Panc1 (cell line): ENCODE measurements at regions not wholly inside any gene's neighbourhood (a gene's known extent, or its start where the extent isn't known, plus 50 kb on each side); places are given as distances from the start of the nearest gene placed in this dataset.

Experiments used
- ATAC-seq: fragments of 200-7000 bp; cut with Tn5 transposase; 2 replicates; pipeline ENCODE4 v1.9.1; 2020; ENCODE audit warnings: mild to moderate bottlenecking, moderate library complexity
- BruUV-seq: library from RNA; stranded (reverse); fragments of 400-500 nt; replicated peaks from 2 replicates; lab custom pipeline; 2021; lab: Mats Ljungman, UMichigan
- CTCF ChIA-PET: fragments of 300-600 bp; sonication (Branson Sonifier 250); formaldehyde crosslinking; loops from one replicate; lab custom pipeline; 2022; ENCODE audit warnings: antibody characterized with exemption; lab: Charles Lee
- POLR2A ChIA-PET: fragments of 300-600 bp; sonication (Branson Sonifier 250); formaldehyde crosslinking; loops from one replicate; lab custom pipeline; 2022; ENCODE audit warnings: antibody characterized with exemption; lab: Charles Lee
- DNase-seq: peaks from one replicate; pipeline ENCODE4 v3.0.0-alpha.2; 2010; ENCODE audit warnings: low read depth, low spot score
- H3K27ac ChIP-seq: 2 replicates; pipeline ENCODE4 v1.5.1; 2011; ENCODE audit warnings: mild to moderate bottlenecking, low read length, inconsistent platforms
- H3K27me3 ChIP-seq: fragments of 200-500 bp; sonication (Bioruptor generic); 2 replicates; pipeline ENCODE4 v1.6.0; 2014; ENCODE audit warnings: low read length, inconsistent platforms; ENCODE audit not compliant: control insufficient read depth, insufficient read depth
- H3K36me3 ChIP-seq: fragments of 200-500 bp; sonication (Bioruptor generic); 2 replicates; pipeline ENCODE4 v1.5.1; 2014; ENCODE audit warnings: inconsistent platforms, mild to moderate bottlenecking, low read length, moderate library complexity; ENCODE audit not compliant: control insufficient read depth, insufficient read depth
- H3K4me1 ChIP-seq: 2 replicates; pipeline ENCODE4 v1.5.1; 2011; ENCODE audit warnings: inconsistent platforms, mild to moderate bottlenecking, low read length, moderate library complexity; ENCODE audit not compliant: control insufficient read depth, insufficient read depth
- H3K4me3 ChIP-seq, 2 experiments: 2 replicates each; pipeline ENCODE4 v1.5.1; 2011 to 2012; ENCODE audit warnings: low read depth in 2 of 2, low read length in 2 of 2, mild to moderate bottlenecking in 2 of 2, inconsistent platforms in 1 of 2, moderate library complexity in 1 of 2
- H3K9me3 ChIP-seq: fragments of 200-500 bp; sonication (Bioruptor generic); 2 replicates; pipeline ENCODE4 v1.5.1; 2014; ENCODE audit warnings: low read depth, mild to moderate bottlenecking, inconsistent platforms, low read length, moderate library complexity; ENCODE audit not compliant: control insufficient read depth, insufficient read depth
- CTCF ChIP-seq: fragments of 450-650 bp; IDR thresholded peaks from 2 replicates; pipeline ENCODE4 v1.5.1; 2017; ENCODE audit warnings: mild to moderate bottlenecking
- POLR2AphosphoS5 ChIP-seq: IDR thresholded peaks from 2 replicates; pipeline ENCODE4 v1.6.1; 2012; ENCODE audit warnings: mild to moderate bottlenecking, low read depth, low read length, moderate library complexity
- REST ChIP-seq, 2 experiments: IDR thresholded peaks; 2 replicates each; pipeline ENCODE4 v1.6.1; 2011 to 2012; ENCODE audit warnings: low read depth in 2 of 2, control low read depth in 1 of 2, low read length in 1 of 2, mild to moderate bottlenecking in 1 of 2, moderate library complexity in 1 of 2; ENCODE audit not compliant: insufficient read depth in 1 of 2
- SIN3A ChIP-seq: IDR thresholded peaks from 2 replicates; pipeline ENCODE4 v1.6.1; 2012; ENCODE audit warnings: low read depth, mild to moderate bottlenecking, low read length, moderate library complexity, borderline replicate concordance; ENCODE audit not compliant: insufficient read depth
- TCF7L2 ChIP-seq: IDR thresholded peaks from 2 replicates; pipeline ENCODE4 v1.6.1; 2011; ENCODE audit warnings: mild to moderate bottlenecking, low read depth, low read length, inconsistent platforms
- in situ Hi-C: cut with HindIII; loops from 2 replicates; pipeline ENCODE4 v1.10.0; 2016; ENCODE audit warnings: low sequenced_read_pairs, low pct_unique_long_range_greater_than_20kb
- intact Hi-C: fragments of 100-400 bp; cut with micrococcal nuclease; formaldehyde crosslinking; loops from one replicate; pipeline ENCODE4 v1.10.0; 2022; ENCODE audit not compliant: unreplicated experiment

GRCh38 chr15:88315221-88315878 is 58.8 kb upstream of the NTRK3 start:
- no peak for TF ChIP-seq CTCF
- TF ChIP-seq TCF7L2: no peak
- no peak for TF ChIP-seq REST (IDR thresholded peaks at IDR 0.05; ENCODE audit: insufficient read depth in 1 of 2, low read depth in 2 of 2, low read length in 1 of 2)
- no peak for TF ChIP-seq POLR2AphosphoS5
- TF ChIP-seq SIN3A: no peak
- in situ Hi-C loops: no loop called here
- Histone ChIP-seq H3K36me3 (no peaks in the 10 kb centered on the region), H3K9me3 (no peaks in the 10 kb centered on the region), H3K27ac (no peak overlapping the region), H3K27me3 (peaks cover 8% of the 10 kb centered on the region; the same call in 1 of the 2 replicates), H3K4me3 (no peak overlapping the region), H3K4me1 (no peaks in the 10 kb centered on the region)
- no peak for DNase-seq
- CTCF ChIA-PET: no interaction called here
- BruUV-seq: no TSS peak
- intact Hi-C loops: no loop called here
- POLR2A ChIA-PET: no interaction called here
- no peak for ATAC-seq

- BruUV-seq: no TSS peak
- POLR2A ChIA-PET: no interaction called here
These were observed 56.5 kb upstream of the NTRK3 start for GRCh38 chr15:88312941-88313579.

More at GRCh38 chr15:88312941-88313579, 56.5 kb upstream of the NTRK3 start:
- no peaks in the 10 kb centered on the region for H3K9me3 ChIP-seq
- DNase-seq (no peak), ATAC-seq (no peak)
- peaks cover 8% of the 10 kb centered on the region; the same call in 1 of the 2 replicates for H3K27me3 ChIP-seq
- no peak overlapping the region for H3K4me3 ChIP-seq
- in situ Hi-C loops: no loop called here
- H3K27ac ChIP-seq: no peak overlapping the region
- CTCF ChIA-PET: no interaction called here
- H3K36me3 ChIP-seq: no peaks in the 10 kb centered on the region
- no peak for TF ChIP-seq SIN3A
- no peak for TF ChIP-seq TCF7L2
- TF ChIP-seq POLR2AphosphoS5: no peak
- TF ChIP-seq CTCF: no peak
- TF ChIP-seq REST (IDR thresholded peaks at IDR 0.05; ENCODE audit: insufficient read depth in 1 of 2, low read depth in 2 of 2, low read length in 1 of 2): no peak
- H3K4me1 ChIP-seq: no peaks in the 10 kb centered on the region
- intact Hi-C loops: no loop called here
